AG10803 (cell line): ENCODE measurements at regions not wholly inside any gene's neighbourhood (a gene's known extent, or its start where the extent isn't known, plus 50 kb on each side); places are given as distances from the start of the nearest gene placed in this dataset.

Experiments
- DNase-seq: peaks from one replicate; pipeline ENCODE4 v3.0.0; 2010; ENCODE audit warnings: low read depth
- H3K4me3 ChIP-seq: 2 replicates; pipeline ENCODE4 v1.5.1; 2011; ENCODE audit warnings: mild to moderate bottlenecking, low read length, control low read depth
- CTCF ChIP-seq: conservative IDR thresholded peaks from 2 replicates; pipeline ENCODE4 v1.5.1; 2011; ENCODE audit warnings: mild to moderate bottlenecking, low read length, control low read depth, inconsistent platforms

- no peak for TF ChIP-seq CTCF
- H3K4me3 ChIP-seq = no peak overlapping the region
- DNase-seq = no peak
These were observed 141.8 kb downstream of the ENGASE start for GRCh38 chr17:79216391-79216790.

GRCh38 chr17:79215631-79216030 lies 141.0 kb downstream of the ENGASE start:
- H3K4me3 ChIP-seq = no peak overlapping the region
- no peak for DNase-seq
- no peak for TF ChIP-seq CTCF

GRCh38 chr17:79214940-79215604 lies 140.4 kb downstream of the ENGASE start:
- TF ChIP-seq CTCF = no peak
- DNase-seq = no peak
- H3K4me3 ChIP-seq = no peak overlapping the region

- no peak for TF ChIP-seq CTCF
- H3K4me3 ChIP-seq = no peak overlapping the region
- DNase-seq = no peak
These were observed 139.8 kb downstream of the ENGASE start for GRCh38 chr17:79214459-79214858.

- no peak overlapping the region for H3K4me3 ChIP-seq
- no peak for TF ChIP-seq CTCF
- DNase-seq = no peak
These were observed 138.7 kb downstream of the ENGASE start for GRCh38 chr17:79213305-79213704.

- TF ChIP-seq CTCF = no peak
- H3K4me3 ChIP-seq = no peak overlapping the region
- no peak for DNase-seq
These were observed 137.8 kb downstream of the ENGASE start for GRCh38 chr17:79212149-79213087.
